ENCODE measurements at regions not wholly inside any gene's neighbourhood (a gene's known extent, or its start where the extent isn't known, plus 50 kb on each side); places are given as distances from the start of the nearest gene placed in this dataset.
"Not testable (repeated sequence)": the region's sequence is repeated elsewhere in the genome, so short reads cannot be mapped to it uniquely, and the experiment has no call there.

- DNase-seq: no peak
Observed at GRCh38 chr4:64814616-64815015, 405.4 kb upstream of the TECRL start.

- peak; percentile 31 for DNase-seq
Observed at GRCh38 chr4:64807821-64808220, 398.6 kb upstream of the TECRL start.

GRCh38 chr4:64799751-64800150, 390.5 kb upstream of the TECRL start:
- no peak for DNase-seq

GRCh38 chr4:64798828-64799227, 389.6 kb upstream of the TECRL start:
- DNase-seq: not testable (repeated sequence)

GRCh38 chr4:64796581-64796980, 387.3 kb upstream of the TECRL start:
- no peak for DNase-seq

- DNase-seq: no peak
Observed at GRCh38 chr4:64784125-64784524, 374.9 kb upstream of the TECRL start.

- peak; percentile 68 for DNase-seq
Observed at GRCh38 chr4:64781737-64782326, 372.6 kb upstream of the TECRL start.

- no peak for DNase-seq
Observed at GRCh38 chr4:64780664-64781063, 371.4 kb upstream of the TECRL start.

GRCh38 chr4:64777286-64777685, 368.0 kb upstream of the TECRL start:
- no peak for DNase-seq

GRCh38 chr4:64776820-64777219, 367.6 kb upstream of the TECRL start:
- DNase-seq: peak; percentile 39

GRCh38 chr4:64774626-64775025, 365.4 kb upstream of the TECRL start:
- DNase-seq: no peak

GRCh38 chr4:64771149-64771548, 361.9 kb upstream of the TECRL start:
- no peak for DNase-seq

GRCh38 chr4:64767547-64767946, 358.3 kb upstream of the TECRL start:
- DNase-seq: no peak

GRCh38 chr4:64766565-64766964, 357.3 kb upstream of the TECRL start:
- no peak for DNase-seq

GRCh38 chr4:64756016-64756415, 346.8 kb upstream of the TECRL start:
- DNase-seq: no peak

GRCh38 chr4:64747919-64748715, 338.9 kb upstream of the TECRL start:
- no peak for DNase-seq

GRCh38 chr4:64738240-64738639, 329.0 kb upstream of the TECRL start:
- no peak for DNase-seq

- DNase-seq: not testable (repeated sequence)
Observed at GRCh38 chr4:64737854-64738138, 328.5 kb upstream of the TECRL start.

GRCh38 chr4:64737026-64737853, 328.0 kb upstream of the TECRL start:
- DNase-seq: no peak

- no peak for DNase-seq
Observed at GRCh38 chr4:64729561-64729960, 320.3 kb upstream of the TECRL start.

GRCh38 chr4:64727960-64728359, 318.7 kb upstream of the TECRL start:
- DNase-seq: no peak

- not testable (repeated sequence) for DNase-seq
Observed at GRCh38 chr4:64727391-64727790, 318.1 kb upstream of the TECRL start.

GRCh38 chr4:64724689-64725088, 315.4 kb upstream of the TECRL start:
- no peak for DNase-seq

- no peak for DNase-seq
Observed at GRCh38 chr4:64721106-64721505, 311.9 kb upstream of the TECRL start.
